ENCODE measurements at regions not wholly inside any gene's neighbourhood (a gene's known extent, or its start where the extent isn't known, plus 50 kb on each side); places are given as distances from the start of the nearest gene placed in this dataset.

DNA sequence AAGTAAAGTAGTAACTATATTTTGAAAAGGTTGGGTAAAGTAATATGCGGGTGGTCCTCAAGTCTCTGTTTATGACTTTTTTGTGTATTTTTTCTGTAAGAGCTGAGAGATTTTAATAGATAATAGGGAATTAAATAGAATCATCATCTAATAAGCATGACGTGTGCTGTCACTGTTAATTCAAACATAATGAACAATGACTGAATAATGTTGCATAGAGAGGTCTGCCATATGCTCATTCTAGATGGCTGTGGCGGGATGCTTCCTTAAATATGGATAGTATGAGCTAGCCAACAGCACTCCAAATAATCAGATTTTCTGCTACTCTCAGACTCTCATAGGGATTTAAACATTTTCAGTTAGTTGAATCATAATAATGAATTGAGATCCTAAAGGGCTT lies 302.8 kb upstream of the RBMS3 start:
- no peak overlapping the region for H3K4me2 ChIP-seq (ENCODE audit: low read length)
- no peak overlapping the region for H3K4me3 ChIP-seq (ENCODE audit: low read length)
- H3K27ac ChIP-seq (ENCODE audit: low read depth, low read length), result no peak overlapping the region
- no peaks in the 10 kb centered on the region for H4K20me1 ChIP-seq (ENCODE audit: control insufficient read depth, insufficient read depth, low read depth, low read length)
- no peaks in the 10 kb centered on the region for H3K27me3 ChIP-seq (ENCODE audit: control insufficient read depth, low read length)
- H3K9me3 ChIP-seq (ENCODE audit: control insufficient read depth, insufficient read depth, low read length), result no peaks in the 10 kb centered on the region
- H3K36me3 ChIP-seq (ENCODE audit: control insufficient read depth, low read length), result no peaks in the 10 kb centered on the region
- H3F3A ChIP-seq (ENCODE audit: control insufficient read depth, insufficient read depth), result no peaks in the 10 kb centered on the region
- TF ChIP-seq, protein P1, sequence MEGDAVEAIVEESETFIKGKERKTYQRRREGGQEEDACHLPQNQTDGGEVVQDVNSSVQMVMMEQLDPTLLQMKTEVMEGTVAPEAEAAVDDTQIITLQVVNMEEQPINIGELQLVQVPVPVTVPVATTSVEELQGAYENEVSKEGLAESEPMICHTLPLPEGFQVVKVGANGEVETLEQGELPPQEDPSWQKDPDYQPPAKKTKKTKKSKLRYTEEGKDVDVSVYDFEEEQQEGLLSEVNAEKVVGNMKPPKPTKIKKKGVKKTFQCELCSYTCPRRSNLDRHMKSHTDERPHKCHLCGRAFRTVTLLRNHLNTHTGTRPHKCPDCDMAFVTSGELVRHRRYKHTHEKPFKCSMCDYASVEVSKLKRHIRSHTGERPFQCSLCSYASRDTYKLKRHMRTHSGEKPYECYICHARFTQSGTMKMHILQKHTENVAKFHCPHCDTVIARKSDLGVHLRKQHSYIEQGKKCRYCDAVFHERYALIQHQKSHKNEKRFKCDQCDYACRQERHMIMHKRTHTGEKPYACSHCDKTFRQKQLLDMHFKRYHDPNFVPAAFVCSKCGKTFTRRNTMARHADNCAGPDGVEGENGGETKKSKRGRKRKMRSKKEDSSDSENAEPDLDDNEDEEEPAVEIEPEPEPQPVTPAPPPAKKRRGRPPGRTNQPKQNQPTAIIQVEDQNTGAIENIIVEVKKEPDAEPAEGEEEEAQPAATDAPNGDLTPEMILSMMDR (IDR thresholded peaks at IDR 0.05; ENCODE audit: low read depth, low read length, poor library complexity, severe bottlenecking), result no peak
- TF ChIP-seq EZH2phosphoT487 (IDR thresholded peaks at IDR 0.05; ENCODE audit: borderline replicate concordance, low read length), result no peak
- H3K79me2 ChIP-seq (ENCODE audit: control insufficient read depth, low read length), result no peaks in the 10 kb centered on the region
- no peaks in the 10 kb centered on the region for H3K4me1 ChIP-seq (ENCODE audit: control insufficient read depth, low read length)
- no peaks in the 10 kb centered on the region for H3K9me2 ChIP-seq (replicated peaks; ENCODE audit: control insufficient read depth, low read length)

DNA sequence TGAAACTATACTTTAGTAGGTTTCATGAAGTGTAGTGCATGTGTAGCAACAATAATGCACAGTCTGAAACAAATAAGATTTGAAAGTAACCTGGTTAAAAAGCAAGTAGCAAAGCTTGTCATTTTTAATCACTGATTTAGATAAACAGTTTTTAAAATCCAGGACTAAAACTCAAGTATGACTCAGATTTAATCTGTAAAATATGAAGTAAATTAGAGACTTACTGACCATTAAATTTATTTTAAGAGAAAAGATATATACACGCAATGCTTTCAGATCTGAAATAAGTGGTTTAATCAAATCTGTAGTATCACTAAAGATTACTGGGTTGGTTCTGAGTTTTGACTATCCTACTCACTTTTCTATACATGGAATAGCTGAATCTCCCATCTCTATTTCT lies 300.7 kb upstream of the RBMS3 start:
- TF ChIP-seq, protein P1 (IDR thresholded peaks at IDR 0.05; ENCODE audit: low read depth, low read length, poor library complexity, severe bottlenecking), result no peak
- TF ChIP-seq EZH2phosphoT487 (IDR thresholded peaks at IDR 0.05; ENCODE audit: borderline replicate concordance, low read length), result no peak
- no peaks in the 10 kb centered on the region for H3K27me3 ChIP-seq (ENCODE audit: control insufficient read depth, low read length)
- no peaks in the 10 kb centered on the region for H3F3A ChIP-seq (ENCODE audit: control insufficient read depth, insufficient read depth)
- H3K4me2 ChIP-seq (ENCODE audit: low read length), result no peak overlapping the region
- no peaks in the 10 kb centered on the region for H3K4me1 ChIP-seq (ENCODE audit: control insufficient read depth, low read length)
- H3K4me3 ChIP-seq (ENCODE audit: low read length), result no peak overlapping the region
- H3K9me2 ChIP-seq (replicated peaks; ENCODE audit: control insufficient read depth, low read length), result no peaks in the 10 kb centered on the region
- no peaks in the 10 kb centered on the region for H3K9me3 ChIP-seq (ENCODE audit: control insufficient read depth, insufficient read depth, low read length)
- H3K27ac ChIP-seq (ENCODE audit: low read depth, low read length), result no peak overlapping the region
- H4K20me1 ChIP-seq (ENCODE audit: control insufficient read depth, insufficient read depth, low read depth, low read length), result no peaks in the 10 kb centered on the region
- H3K79me2 ChIP-seq (ENCODE audit: control insufficient read depth, low read length), result no peaks in the 10 kb centered on the region
- no peaks in the 10 kb centered on the region for H3K36me3 ChIP-seq (ENCODE audit: control insufficient read depth, low read length)

DNA sequence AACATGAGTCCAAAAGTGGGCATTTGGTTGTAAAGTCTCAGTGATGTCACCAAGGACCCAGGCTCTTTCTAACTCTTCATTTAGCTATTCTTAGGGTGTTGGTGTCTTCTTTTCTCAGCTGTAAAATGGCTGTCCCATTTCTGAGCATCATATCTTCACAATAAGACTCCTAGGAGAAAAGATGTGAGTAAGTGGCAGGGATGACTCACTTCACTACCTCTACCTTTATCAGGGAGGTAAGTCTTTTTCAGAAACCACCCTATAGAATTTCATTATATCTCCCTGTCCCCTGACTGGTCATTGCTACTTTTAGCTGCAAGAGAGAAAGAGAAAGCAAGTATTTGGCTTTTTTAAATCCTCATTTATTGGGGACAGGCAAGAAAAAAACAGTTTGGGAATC lies 300.2 kb upstream of the RBMS3 start:
- Histone ChIP-seq H3K79me2 (ENCODE audit: control insufficient read depth, low read length) (no peaks in the 10 kb centered on the region), H3K9me2 (replicated peaks; ENCODE audit: control insufficient read depth, low read length) (no peaks in the 10 kb centered on the region), H3K4me1 (ENCODE audit: control insufficient read depth, low read length) (no peaks in the 10 kb centered on the region), H3F3A (ENCODE audit: control insufficient read depth, insufficient read depth) (no peaks in the 10 kb centered on the region), H3K27me3 (ENCODE audit: control insufficient read depth, low read length) (no peaks in the 10 kb centered on the region), H3K4me3 (ENCODE audit: low read length) (no peak overlapping the region), H3K4me2 (ENCODE audit: low read length) (no peak overlapping the region), H3K27ac (ENCODE audit: low read depth, low read length) (no peak overlapping the region), H3K36me3 (ENCODE audit: control insufficient read depth, low read length) (no peaks in the 10 kb centered on the region), H4K20me1 (ENCODE audit: control insufficient read depth, insufficient read depth, low read depth, low read length) (no peaks in the 10 kb centered on the region), H3K9me3 (ENCODE audit: control insufficient read depth, insufficient read depth, low read length) (no peaks in the 10 kb centered on the region)
- TF ChIP-seq EZH2phosphoT487 (IDR thresholded peaks at IDR 0.05; ENCODE audit: borderline replicate concordance, low read length), result no peak
- TF ChIP-seq, protein P1 (IDR thresholded peaks at IDR 0.05; ENCODE audit: low read depth, low read length, poor library complexity, severe bottlenecking), result no peak

DNA sequence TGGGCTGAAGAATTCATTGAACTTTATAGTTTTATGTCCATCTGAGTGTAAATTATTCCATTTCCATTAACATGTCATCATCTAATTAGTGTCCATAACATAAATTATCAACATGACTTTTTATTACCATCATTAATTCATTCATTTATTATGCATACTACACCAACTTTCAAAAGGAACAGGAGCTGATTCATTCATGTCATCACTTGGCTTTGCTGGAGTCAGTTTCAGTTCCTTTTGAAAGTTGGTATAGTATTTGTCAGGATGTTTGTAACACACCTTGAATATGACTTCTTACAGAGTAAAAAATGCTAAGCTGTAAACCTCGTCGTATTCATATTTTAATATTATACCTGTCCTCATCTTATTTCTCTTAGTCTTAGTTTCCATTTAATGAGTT lies 298.0 kb upstream of the RBMS3 start:
- H3K79me2 ChIP-seq (ENCODE audit: control insufficient read depth, low read length), result no peaks in the 10 kb centered on the region
- H3K36me3 ChIP-seq (ENCODE audit: control insufficient read depth, low read length), result no peaks in the 10 kb centered on the region
- H3K27ac ChIP-seq (ENCODE audit: low read depth, low read length), result no peak overlapping the region
- TF ChIP-seq, protein P1 (IDR thresholded peaks at IDR 0.05; ENCODE audit: low read depth, low read length, poor library complexity, severe bottlenecking), result no peak
- TF ChIP-seq EZH2phosphoT487 (IDR thresholded peaks at IDR 0.05; ENCODE audit: borderline replicate concordance, low read length), result no peak
- H3K4me3 ChIP-seq (ENCODE audit: low read length), result no peak overlapping the region
- H3F3A ChIP-seq (ENCODE audit: control insufficient read depth, insufficient read depth), result no peaks in the 10 kb centered on the region
- H3K4me1 ChIP-seq (ENCODE audit: control insufficient read depth, low read length), result no peaks in the 10 kb centered on the region
- H3K9me2 ChIP-seq (replicated peaks; ENCODE audit: control insufficient read depth, low read length), result no peaks in the 10 kb centered on the region
- H3K9me3 ChIP-seq (ENCODE audit: control insufficient read depth, insufficient read depth, low read length), result no peaks in the 10 kb centered on the region
- H3K4me2 ChIP-seq (ENCODE audit: low read length), result no peak overlapping the region
- H3K27me3 ChIP-seq (ENCODE audit: control insufficient read depth, low read length), result no peaks in the 10 kb centered on the region
- H4K20me1 ChIP-seq (ENCODE audit: control insufficient read depth, insufficient read depth, low read depth, low read length), result no peaks in the 10 kb centered on the region

All from DOHH2 (cell line).